NAMALWA (cell line): ENCODE measurements at regions not wholly inside any gene's neighbourhood (a gene's known extent, or its start where the extent isn't known, plus 50 kb on each side); places are given as distances from the start of the nearest gene placed in this dataset.
"Not testable (repeated sequence)": the region's sequence is repeated elsewhere in the genome, so short reads cannot be mapped to it uniquely, and the experiment has no call there.

Experiments
- DNase-seq: peaks from one replicate; pipeline ENCODE4 v3.0.0-alpha.2; 2015; ENCODE audit warnings: low spot score

- DNase-seq: peak; percentile 92
Measured at GRCh38 chr4:132266374-132266773, 882.7 kb upstream of the PCDH10 start.

GRCh38 chr4:132267321-132267720 lies 881.8 kb upstream of the PCDH10 start:
- DNase-seq: peak; percentile 69

GRCh38 chr4:132269303-132269990 lies 879.6 kb upstream of the PCDH10 start:
- peak; percentile 73 for DNase-seq

GRCh38 chr4:132275583-132276121 lies 873.4 kb upstream of the PCDH10 start:
- DNase-seq: no peak

GRCh38 chr4:132276185-132276584 lies 872.9 kb upstream of the PCDH10 start:
- DNase-seq: no peak

DNA sequence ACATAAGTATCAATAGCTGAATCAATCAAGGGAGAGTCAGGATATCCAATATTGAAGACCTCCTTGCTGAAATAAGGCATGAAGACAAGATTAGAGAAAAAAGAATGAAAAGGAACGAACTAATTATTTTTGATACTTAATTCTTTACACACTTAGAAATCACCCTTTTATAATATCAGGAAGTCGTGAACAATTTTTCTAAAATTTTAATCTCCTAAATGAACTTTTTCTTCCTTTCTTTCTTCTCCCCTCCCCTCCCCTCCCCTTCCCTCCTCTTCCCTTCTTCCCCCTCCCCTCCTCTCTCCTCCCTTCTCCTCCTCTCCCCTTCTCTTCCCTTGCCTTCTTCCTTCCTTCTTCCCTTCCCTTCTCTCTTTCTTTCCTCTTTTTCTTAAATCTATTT lies 872.1 kb upstream of the PCDH10 start:
- DNase-seq: no peak

- DNase-seq: no peak
Measured at GRCh38 chr4:132281733-132282132, 867.4 kb upstream of the PCDH10 start.

DNA sequence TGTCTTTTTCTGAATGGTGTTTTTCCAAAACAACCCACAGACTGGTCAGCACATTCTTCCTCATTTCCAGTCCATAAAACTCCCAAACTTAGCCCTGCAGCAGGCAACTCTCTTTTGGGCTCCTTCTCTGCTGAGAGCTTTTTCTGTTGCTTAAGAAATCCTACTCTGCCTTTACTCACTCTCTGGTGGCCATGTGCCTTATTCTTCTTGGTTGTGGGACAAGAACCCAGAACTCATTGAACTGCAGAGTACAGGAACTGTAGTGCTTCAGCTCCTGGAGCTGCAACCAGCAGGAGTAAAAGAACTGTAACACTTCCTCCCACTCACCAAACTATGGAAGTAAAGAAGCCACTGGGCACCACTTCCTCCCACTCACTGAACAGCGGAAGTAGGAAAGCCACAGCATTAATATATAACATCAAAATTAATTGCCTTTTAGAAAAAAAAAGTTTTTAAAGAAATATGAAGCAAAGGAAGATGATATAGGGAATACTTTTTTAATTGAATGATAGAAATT lies 864.1 kb upstream of the PCDH10 start:
- peak; percentile 45 for DNase-seq

- peak; percentile 23 for DNase-seq
Measured at GRCh38 chr4:132297346-132297745, 851.7 kb upstream of the PCDH10 start.

DNA sequence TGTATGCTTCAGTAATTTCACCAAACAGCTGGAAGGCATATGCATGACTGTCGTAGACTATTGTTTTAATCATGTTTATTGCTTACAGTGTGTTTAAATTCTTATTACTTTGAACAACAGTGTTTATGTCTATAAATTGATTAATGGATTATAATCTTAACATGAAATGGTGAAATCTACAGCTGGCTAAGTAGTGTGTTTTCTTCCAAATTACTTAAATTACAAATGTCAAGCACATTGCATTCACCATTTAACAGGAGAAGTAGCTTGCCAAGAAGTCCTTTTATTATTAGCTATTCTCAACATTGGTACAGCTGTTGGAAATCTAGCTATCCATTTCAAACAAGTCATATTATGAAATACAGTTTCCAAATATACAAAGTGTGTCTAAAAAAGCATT lies 849.3 kb upstream of the PCDH10 start:
- DNase-seq: no peak

DNA sequence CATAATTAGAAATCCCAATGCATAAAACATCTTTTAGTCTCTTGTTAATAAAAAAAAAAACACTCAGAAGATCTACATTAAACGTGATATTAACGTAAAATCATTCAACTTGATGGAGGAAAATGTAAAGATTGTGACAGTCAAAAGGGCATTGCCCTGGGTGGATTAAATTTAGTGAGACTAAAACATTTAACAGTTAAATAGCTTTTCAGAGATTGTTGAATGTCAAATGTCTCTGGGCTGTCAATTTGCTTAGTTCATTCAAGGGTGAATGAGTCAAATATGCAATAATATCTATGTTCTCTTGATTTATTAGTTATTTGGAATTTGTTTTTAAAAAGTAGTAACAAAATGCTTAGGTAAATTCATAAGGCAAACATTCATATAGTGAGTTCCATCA lies 836.6 kb upstream of the PCDH10 start:
- DNase-seq: no peak

GRCh38 chr4:132313852-132314251 lies 835.2 kb upstream of the PCDH10 start:
- no peak for DNase-seq

GRCh38 chr4:132316738-132317137 lies 832.4 kb upstream of the PCDH10 start:
- DNase-seq: no peak

DNA sequence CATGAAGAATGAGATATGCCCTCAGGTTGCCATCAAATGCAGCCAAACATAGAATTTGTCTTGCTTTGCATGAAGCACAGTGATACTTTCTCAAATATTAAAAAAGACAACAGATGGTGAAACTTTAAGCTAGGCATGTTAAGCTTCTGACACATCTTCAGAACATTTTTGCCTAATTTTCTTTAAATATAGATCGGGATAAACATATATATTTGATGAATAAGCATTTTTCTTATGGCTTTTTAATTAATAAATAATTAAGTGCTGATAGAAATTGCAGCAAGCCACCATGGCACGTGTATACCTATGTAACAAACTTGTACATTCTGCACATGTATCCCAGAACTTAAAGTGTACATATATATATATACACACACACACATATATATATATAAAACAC lies 831.2 kb upstream of the PCDH10 start:
- DNase-seq: no peak

DNA sequence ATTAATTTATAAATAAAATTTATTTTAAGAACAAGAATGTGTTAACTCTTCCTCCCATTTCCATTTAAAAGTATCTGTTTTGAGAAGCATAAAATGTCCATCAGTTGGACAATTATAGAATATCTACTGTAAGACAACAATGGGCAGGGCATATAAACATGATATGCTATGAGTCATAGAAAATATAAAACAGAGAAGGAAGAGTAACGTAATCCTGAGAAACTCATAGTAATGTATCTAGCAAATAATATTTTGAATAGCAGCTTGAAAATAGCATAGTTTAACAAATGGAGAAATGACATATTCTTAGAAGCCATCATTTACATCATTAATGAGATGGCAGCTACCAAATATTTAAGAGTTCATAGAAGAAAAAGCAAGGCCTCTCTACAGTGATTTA lies 820.3 kb upstream of the PCDH10 start:
- no peak for DNase-seq

DNA sequence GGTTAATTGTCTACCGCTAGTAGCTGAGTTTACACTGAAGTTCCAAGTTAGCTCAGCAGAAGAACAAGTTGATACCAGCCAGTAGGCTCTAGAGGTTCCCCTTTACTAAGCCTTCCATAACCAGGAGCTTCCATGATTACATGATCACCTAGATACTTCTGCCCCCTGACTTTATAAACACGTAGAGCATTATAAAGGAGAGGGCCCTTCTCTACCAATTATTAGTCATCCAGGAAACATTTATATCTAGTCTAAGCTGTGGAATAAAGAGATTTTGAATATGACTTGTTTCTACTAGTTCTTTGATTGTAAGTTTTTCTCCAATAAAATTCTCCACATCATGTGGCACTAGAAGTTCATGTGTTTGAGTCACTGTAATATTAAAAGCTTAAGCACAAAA lies 818.1 kb upstream of the PCDH10 start:
- no peak for DNase-seq

DNA sequence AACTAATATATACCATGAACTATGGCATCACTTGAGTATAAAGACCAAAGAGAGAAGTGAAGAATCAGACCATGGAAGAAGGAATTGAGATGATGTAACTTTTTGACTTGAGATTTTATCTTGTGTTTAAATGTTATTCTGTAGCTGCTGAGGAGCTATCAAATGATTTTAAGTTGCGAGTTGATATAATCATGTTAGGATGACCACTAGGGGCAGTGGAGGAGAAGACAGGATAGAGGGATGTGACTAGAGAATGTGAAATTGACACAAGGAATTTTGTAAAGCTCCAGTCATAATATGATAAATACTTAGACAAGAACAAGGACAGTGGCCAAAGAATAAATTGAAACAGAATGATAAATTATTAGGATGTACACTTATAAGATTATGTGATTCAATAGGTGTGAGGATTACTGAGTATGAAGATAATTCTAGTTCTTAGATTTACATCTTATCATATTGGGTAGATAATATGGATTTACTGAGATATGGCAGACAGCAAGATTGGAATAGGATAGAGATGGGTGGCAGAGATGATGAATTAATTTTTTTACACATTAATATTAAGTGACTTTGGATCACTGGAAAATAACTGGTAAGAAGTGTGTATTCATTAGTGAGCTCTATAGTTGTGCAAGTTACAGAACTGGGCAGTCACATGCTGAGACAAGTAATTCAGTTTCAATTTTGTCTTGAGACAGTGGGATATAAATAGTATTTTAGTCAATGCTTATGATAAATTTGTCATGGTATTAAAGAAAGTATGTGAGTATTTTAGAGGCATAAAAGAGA lies 816.0 kb upstream of the PCDH10 start:
- peak; percentile 45 for DNase-seq

DNA sequence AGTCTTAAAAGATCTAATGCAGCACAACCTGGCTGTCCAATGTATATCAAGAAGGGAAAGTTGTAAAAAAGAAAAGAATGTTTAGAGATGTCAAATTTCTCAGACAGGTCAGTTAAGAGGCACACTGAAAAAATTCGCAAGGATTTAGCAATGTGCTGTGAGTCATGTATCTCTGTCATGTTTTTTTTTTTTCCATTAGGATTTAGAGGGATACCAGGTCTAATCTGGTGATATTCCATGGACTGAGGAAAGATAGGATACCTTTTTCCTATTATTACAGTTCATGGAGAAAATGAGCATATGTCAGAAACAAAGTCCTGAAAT lies 815.4 kb upstream of the PCDH10 start:
- DNase-seq: no peak

DNA sequence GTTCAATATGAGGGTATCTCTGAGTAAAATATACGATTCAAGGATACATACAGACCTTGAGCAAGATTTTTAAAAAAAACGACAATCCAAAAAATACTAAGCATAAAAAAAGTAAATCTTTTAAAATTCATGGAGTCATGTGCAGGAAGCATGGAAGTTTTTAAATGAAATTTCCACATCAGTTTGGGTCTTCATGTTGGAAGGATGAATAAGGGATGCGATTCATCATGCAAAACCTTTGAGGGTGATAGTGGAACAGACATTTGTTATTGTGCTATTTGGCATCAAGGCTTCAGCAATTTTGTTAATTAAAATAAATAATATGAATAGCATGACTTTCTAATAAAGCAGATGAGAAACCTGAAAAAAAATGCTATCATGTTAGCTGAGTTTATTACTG lies 815.0 kb upstream of the PCDH10 start:
- no peak for DNase-seq

DNA sequence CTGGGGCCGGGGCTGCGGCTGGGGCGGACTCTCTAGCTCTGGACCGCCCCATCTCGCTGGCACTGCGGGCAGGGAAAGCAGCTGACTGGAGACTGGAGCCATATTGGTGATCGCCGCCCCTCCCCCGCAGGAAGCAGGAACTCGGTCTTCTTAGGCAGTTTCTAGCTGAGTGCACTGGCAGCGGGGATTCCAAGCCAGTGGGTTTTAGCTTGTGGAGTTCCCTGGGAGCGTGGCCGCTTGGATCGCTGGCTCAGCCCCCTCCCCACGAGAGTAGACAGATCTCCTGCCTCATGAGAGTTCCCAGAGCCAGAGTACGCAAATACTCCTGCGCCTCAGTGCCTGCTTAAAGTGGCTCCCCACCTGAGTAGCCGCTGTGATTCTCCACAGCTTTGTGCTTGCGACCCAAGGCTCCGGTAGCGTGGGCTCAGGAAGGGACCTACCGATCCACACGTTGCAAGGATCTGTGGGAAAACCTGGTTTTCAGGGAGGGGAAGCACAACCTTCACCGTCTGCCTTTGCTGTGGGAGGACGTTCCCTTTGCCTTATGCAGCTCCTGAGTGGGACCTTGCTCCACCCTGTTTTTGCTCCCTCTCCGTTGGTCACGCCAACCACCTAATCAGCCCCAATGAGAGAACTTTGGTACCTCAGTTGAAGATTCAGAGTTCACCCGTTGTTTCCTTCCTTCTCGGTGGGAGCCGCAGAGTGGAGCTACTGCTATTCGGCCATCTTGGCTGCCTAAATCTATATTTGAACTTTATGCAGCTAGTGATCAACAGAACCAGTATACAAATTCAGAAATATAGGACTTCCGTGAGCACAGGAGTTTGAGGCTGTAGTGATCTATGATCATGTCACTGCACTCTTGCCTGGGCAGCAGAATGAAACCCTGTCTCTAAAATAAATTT lies 803.9 kb upstream of the PCDH10 start:
- DNase-seq: no peak

- no peak for DNase-seq
Measured at GRCh38 chr4:132346016-132346415, 803.1 kb upstream of the PCDH10 start.

DNA sequence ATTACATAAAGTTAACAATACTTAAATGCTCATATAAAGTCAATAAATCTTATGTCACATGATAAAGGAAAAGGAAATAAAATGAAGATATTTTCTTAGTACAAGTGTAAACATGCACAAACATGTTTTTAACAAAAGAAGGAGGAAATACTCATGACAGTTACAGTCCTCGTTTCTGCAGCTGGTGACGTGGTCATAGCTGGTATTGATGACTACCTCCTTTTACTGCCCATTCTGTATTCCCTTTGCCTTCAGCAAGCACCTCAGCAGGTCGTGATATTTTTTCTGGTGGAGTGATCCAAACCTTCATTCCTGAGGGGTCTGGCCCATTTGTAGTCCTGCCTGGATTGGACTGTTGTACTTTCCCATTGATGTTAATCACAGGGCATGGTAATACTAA lies 797.5 kb upstream of the PCDH10 start:
- DNase-seq: not testable (repeated sequence)
